GM12878 (cell line): ENCODE measurements at regions not wholly inside any gene's neighbourhood (a gene's known extent, or its start where the extent isn't known, plus 50 kb on each side); places are given as distances from the start of the nearest gene placed in this dataset.

Experiments
- FOXM1 ChIP-seq: IDR thresholded peaks from 2 replicates; pipeline ENCODE4 v1.6.1; 2012; ENCODE audit warnings: low read depth, mild to moderate bottlenecking, inconsistent platforms, low read length, moderate library complexity
- GABPA ChIP-seq: IDR thresholded peaks from 2 replicates; pipeline ENCODE4 v1.6.1; 2014; ENCODE audit warnings: antibody characterized with exemption, low read depth, mild to moderate bottlenecking, inconsistent platforms
- POLR2A ChIP-seq: IDR thresholded peaks from 2 replicates; pipeline ENCODE4 v1.6.1; 2011; ENCODE audit warnings: low read depth, mild to moderate bottlenecking, low read length
- SUZ12 ChIP-seq: fragments of 200-600 bp; sonication (generic); IDR thresholded peaks from one replicate; pipeline ENCODE4 v1.6.1; 2018; ENCODE audit warnings: antibody characterized with exemption, mild to moderate bottlenecking; ENCODE audit not compliant: unreplicated experiment
- TF ChIP-seq, protein P1 (sequence below): fragments of 150-350 bp; IDR thresholded peaks from 2 replicates; pipeline ENCODE4 v1.6.1; 2016; ENCODE audit warnings: low read depth, low read length

- TF ChIP-seq, protein P1, sequence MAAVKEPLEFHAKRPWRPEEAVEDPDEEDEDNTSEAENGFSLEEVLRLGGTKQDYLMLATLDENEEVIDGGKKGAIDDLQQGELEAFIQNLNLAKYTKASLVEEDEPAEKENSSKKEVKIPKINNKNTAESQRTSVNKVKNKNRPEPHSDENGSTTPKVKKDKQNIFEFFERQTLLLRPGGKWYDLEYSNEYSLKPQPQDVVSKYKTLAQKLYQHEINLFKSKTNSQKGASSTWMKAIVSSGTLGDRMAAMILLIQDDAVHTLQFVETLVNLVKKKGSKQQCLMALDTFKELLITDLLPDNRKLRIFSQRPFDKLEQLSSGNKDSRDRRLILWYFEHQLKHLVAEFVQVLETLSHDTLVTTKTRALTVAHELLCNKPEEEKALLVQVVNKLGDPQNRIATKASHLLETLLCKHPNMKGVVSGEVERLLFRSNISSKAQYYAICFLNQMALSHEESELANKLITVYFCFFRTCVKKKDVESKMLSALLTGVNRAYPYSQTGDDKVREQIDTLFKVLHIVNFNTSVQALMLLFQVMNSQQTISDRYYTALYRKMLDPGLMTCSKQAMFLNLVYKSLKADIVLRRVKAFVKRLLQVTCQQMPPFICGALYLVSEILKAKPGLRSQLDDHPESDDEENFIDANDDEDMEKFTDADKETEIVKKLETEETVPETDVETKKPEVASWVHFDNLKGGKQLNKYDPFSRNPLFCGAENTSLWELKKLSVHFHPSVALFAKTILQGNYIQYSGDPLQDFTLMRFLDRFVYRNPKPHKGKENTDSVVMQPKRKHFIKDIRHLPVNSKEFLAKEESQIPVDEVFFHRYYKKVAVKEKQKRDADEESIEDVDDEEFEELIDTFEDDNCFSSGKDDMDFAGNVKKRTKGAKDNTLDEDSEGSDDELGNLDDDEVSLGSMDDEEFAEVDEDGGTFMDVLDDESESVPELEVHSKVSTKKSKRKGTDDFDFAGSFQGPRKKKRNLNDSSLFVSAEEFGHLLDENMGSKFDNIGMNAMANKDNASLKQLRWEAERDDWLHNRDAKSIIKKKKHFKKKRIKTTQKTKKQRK = no peak
- no peak for TF ChIP-seq SUZ12
- TF ChIP-seq POLR2A = no peak
- TF ChIP-seq FOXM1 = no peak
- no peak for TF ChIP-seq GABPA
Observed at GRCh38 chr12:58586762-58587161, 333.5 kb downstream of the LRIG3 start.
